ENCODE measurements at regions not wholly inside any gene's neighbourhood (a gene's known extent, or its start where the extent isn't known, plus 50 kb on each side); places are given as distances from the start of the nearest gene placed in this dataset.

- POLR2A ChIA-PET: no interaction called here
- H3K9me3 ChIP-seq (ENCODE audit: control insufficient read depth, insufficient read depth, low read depth, low read length): 0 out of 2 replicates have a peak, but pooled peaks cover 4% of the 10 kb centered on the region
- ATAC-seq: no peak
- H3K4me3 ChIP-seq (ENCODE audit: low read depth in 2 of 2, low read length in 2 of 2): no peak overlapping the region
- no TSS peak for BruUV-seq (replicated peaks)
- CTCF ChIA-PET: no interaction called here
- intact Hi-C loops (cut with micrococcal nuclease; ENCODE audit: unreplicated experiment): no loop called here
- no peaks in the 10 kb centered on the region for H3K36me3 ChIP-seq (ENCODE audit: control insufficient read depth, insufficient read depth, low read length)
- DNase-seq (ENCODE audit: low read depth, low spot score): no peak
- no peak overlapping the region for H3K27ac ChIP-seq (ENCODE audit: low read length)
- TF ChIP-seq CTCF (IDR thresholded peaks at IDR 0.05) (no peak), POLR2AphosphoS5 (IDR thresholded peaks at IDR 0.05; ENCODE audit: low read depth, low read length) (no peak), REST (IDR thresholded peaks at IDR 0.05; ENCODE audit: insufficient read depth in 1 of 2, low read depth in 2 of 2, low read length in 1 of 2) (no peak), SIN3A (IDR thresholded peaks at IDR 0.05; ENCODE audit: borderline replicate concordance, insufficient read depth, low read depth, low read length) (no peak), TCF7L2 (IDR thresholded peaks at IDR 0.05; ENCODE audit: low read depth, low read length) (no peak)
- no peaks in the 10 kb centered on the region for H3K4me1 ChIP-seq (ENCODE audit: control insufficient read depth, insufficient read depth, low read length)
- no peaks in the 10 kb centered on the region for H3K27me3 ChIP-seq (ENCODE audit: control insufficient read depth, insufficient read depth, low read length)
- in situ Hi-C loops (cut with HindIII; ENCODE audit: low pct_unique_long_range_greater_than_20kb, low sequenced_read_pairs): no loop called here
These were observed 525.1 kb downstream of the TAF11L14 start for GRCh38 chr5:18159331-18159730.

- in situ Hi-C loops (cut with HindIII; ENCODE audit: low pct_unique_long_range_greater_than_20kb, low sequenced_read_pairs): no loop called here
- BruUV-seq (replicated peaks): no TSS peak
- ChIA-PET POLR2A (no interaction called here), CTCF (no interaction called here)
- Histone ChIP-seq H3K9me3 (ENCODE audit: control insufficient read depth, insufficient read depth, low read depth, low read length) (no peaks in the 10 kb centered on the region), H3K27ac (ENCODE audit: low read length) (no peak overlapping the region), H3K4me3 (ENCODE audit: low read depth in 2 of 2, low read length in 2 of 2) (no peak overlapping the region), H3K4me1 (ENCODE audit: control insufficient read depth, insufficient read depth, low read length) (no peaks in the 10 kb centered on the region), H3K27me3 (ENCODE audit: control insufficient read depth, insufficient read depth, low read length) (no peaks in the 10 kb centered on the region), H3K36me3 (ENCODE audit: control insufficient read depth, insufficient read depth, low read length) (no peaks in the 10 kb centered on the region)
- ATAC-seq: no peak
- intact Hi-C loops (cut with micrococcal nuclease; ENCODE audit: unreplicated experiment): no loop called here
- DNase-seq (ENCODE audit: low read depth, low spot score): no peak
- TF ChIP-seq REST (IDR thresholded peaks at IDR 0.05; ENCODE audit: insufficient read depth in 1 of 2, low read depth in 2 of 2, low read length in 1 of 2) (no peak), TCF7L2 (IDR thresholded peaks at IDR 0.05; ENCODE audit: low read depth, low read length) (no peak)
These were observed 537.4 kb downstream of the TAF11L14 start for GRCh38 chr5:18171684-18172083.
